ENCODE measurements at regions not wholly inside any gene's neighbourhood (a gene's known extent, or its start where the extent isn't known, plus 50 kb on each side); places are given as distances from the start of the nearest gene placed in this dataset.
"Not testable (repeated sequence)": the region's sequence is repeated elsewhere in the genome, so short reads cannot be mapped to it uniquely, and the experiment has no call there.

DNA sequence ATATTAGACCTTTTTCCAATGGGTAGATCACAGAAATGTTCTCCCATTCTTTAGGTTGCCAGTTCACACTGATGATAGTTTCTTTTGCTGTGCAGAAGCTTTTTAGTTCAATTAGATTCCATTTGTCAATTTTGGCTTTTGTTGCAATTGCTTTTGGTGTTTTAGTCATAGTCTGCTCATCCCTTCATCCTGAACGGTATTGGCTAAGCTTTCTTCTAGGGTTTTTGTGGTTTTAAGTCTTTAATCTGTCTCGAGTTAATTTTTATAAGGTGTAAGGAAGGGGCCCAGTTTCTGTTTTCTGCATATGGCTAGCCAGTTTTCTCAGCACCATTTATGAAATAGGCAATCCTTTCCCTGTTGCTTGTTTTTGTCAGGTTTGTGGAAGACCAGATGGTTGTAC lies 564.3 kb upstream of the ZNF337 start:
- H3K27me3 Mint-ChIP-seq (ENCODE audit: low read depth, unreplicated experiment); H3K4me3 Mint-ChIP-seq (ENCODE audit: unreplicated experiment); H2AFZ ChIP-seq (ENCODE audit: low read depth, low read length); H3K27ac ChIP-seq (ENCODE audit: low read depth, low read length); H3K4me1 ChIP-seq (ENCODE audit: insufficient read depth, low read length); H3K9ac ChIP-seq (ENCODE audit: low read length); H3K4me1 Mint-ChIP-seq (ENCODE audit: low read depth, unreplicated experiment); H3K9me3 ChIP-seq (ENCODE audit: insufficient read depth, low read depth, low read length); H3K4me3 ChIP-seq (ENCODE audit: insufficient read depth, low read depth, low read length); H3K4me2 ChIP-seq (ENCODE audit: low read length); H3K27me3 ChIP-seq (ENCODE audit: insufficient read depth, low read length); H3K9me3 Mint-ChIP-seq (ENCODE audit: unreplicated experiment); H3K36me3 Mint-ChIP-seq (ENCODE audit: low read depth, unreplicated experiment); H3K36me3 ChIP-seq (ENCODE audit: insufficient read depth, low read length); H3K27ac Mint-ChIP-seq (ENCODE audit: unreplicated experiment); H3K79me2 ChIP-seq (ENCODE audit: insufficient read depth, low read length); FAIRE-seq; H4K20me1 ChIP-seq (ENCODE audit: insufficient read depth, low read length); DNase-seq (ENCODE audit: low read depth): not testable (repeated sequence)

DNA sequence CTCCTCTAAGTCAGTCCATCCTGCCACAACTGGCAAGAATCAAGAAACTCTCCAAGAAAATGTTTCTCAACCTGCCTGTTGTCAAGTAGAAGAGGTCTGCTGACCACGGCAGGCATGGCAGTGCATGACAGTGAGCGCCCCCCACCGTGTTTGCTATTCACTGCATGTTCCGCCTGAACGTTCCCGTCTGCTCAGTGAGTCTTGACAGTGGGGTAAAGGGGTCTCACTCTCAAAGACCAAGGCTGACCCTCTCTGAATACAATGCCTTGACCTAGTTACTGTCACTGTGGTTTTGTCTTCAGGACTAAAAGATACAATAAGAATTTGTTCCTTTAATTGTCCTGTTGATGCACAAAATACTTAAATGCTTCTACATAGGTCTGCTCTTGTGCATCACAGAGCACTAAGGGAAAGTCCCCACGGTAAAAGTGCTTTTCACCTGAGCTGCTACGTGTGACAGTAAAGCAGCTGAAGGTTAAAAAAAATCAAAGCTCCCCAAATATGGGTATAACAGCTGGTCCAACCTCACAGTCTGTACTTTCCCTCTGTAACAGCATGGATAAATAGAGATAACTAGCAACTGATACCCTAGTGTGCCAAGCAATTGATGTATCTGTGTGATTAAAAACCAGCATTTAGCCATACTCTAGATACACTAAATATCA lies 555.8 kb upstream of the ZNF337 start:
- H3K4me1 Mint-ChIP-seq (ENCODE audit: low read depth, unreplicated experiment); H3K4me3 ChIP-seq (ENCODE audit: insufficient read depth, low read depth, low read length); H3K4me3 Mint-ChIP-seq (ENCODE audit: unreplicated experiment); H3K9me3 Mint-ChIP-seq (ENCODE audit: unreplicated experiment); H3K9ac ChIP-seq (ENCODE audit: low read length); H3K27ac ChIP-seq (ENCODE audit: low read depth, low read length); H4K20me1 ChIP-seq (ENCODE audit: insufficient read depth, low read length); FAIRE-seq; H3K4me1 ChIP-seq (ENCODE audit: insufficient read depth, low read length); H3K27me3 ChIP-seq (ENCODE audit: insufficient read depth, low read length); H2AFZ ChIP-seq (ENCODE audit: low read depth, low read length); H3K4me2 ChIP-seq (ENCODE audit: low read length); H3K79me2 ChIP-seq (ENCODE audit: insufficient read depth, low read length); H3K36me3 Mint-ChIP-seq (ENCODE audit: low read depth, unreplicated experiment); H3K36me3 ChIP-seq (ENCODE audit: insufficient read depth, low read length); H3K27ac Mint-ChIP-seq (ENCODE audit: unreplicated experiment); DNase-seq (ENCODE audit: low read depth); H3K9me3 ChIP-seq (ENCODE audit: insufficient read depth, low read depth, low read length); H3K27me3 Mint-ChIP-seq (ENCODE audit: low read depth, unreplicated experiment): not testable (repeated sequence)

DNA sequence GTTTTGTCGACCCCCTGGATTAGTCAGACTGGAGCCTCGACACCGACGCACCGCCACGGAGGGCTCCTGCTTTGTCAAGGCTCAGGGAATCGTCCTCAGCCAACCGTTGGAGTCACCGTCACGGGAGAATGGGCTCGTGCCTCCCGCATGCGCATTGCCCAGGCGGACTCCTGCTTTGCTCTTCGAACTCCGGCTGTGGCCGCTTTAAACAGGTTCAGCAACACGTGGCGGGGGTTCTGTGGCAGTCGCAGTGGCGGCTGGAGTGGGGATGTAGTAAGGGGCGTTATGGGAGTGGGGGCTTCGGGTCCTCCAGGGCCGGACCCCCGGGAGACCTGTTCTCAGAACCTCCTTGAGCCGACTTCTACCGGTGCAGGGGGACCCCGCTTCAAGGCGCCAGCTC lies 554.7 kb upstream of the ZNF337 start:
- not testable (repeated sequence) for H3K4me3 Mint-ChIP-seq (ENCODE audit: unreplicated experiment); H3K27ac Mint-ChIP-seq (ENCODE audit: unreplicated experiment); H2AFZ ChIP-seq (ENCODE audit: low read depth, low read length); FAIRE-seq; H3K27me3 ChIP-seq (ENCODE audit: insufficient read depth, low read length); H3K27me3 Mint-ChIP-seq (ENCODE audit: low read depth, unreplicated experiment); DNase-seq (ENCODE audit: low read depth); H3K36me3 Mint-ChIP-seq (ENCODE audit: low read depth, unreplicated experiment); H3K4me1 ChIP-seq (ENCODE audit: insufficient read depth, low read length); H3K9ac ChIP-seq (ENCODE audit: low read length); H3K9me3 ChIP-seq (ENCODE audit: insufficient read depth, low read depth, low read length); H3K27ac ChIP-seq (ENCODE audit: low read depth, low read length); H3K36me3 ChIP-seq (ENCODE audit: insufficient read depth, low read length); H3K4me2 ChIP-seq (ENCODE audit: low read length); H3K4me1 Mint-ChIP-seq (ENCODE audit: low read depth, unreplicated experiment); H4K20me1 ChIP-seq (ENCODE audit: insufficient read depth, low read length); H3K9me3 Mint-ChIP-seq (ENCODE audit: unreplicated experiment); H3K4me3 ChIP-seq (ENCODE audit: insufficient read depth, low read depth, low read length); H3K79me2 ChIP-seq (ENCODE audit: insufficient read depth, low read length)

DNA sequence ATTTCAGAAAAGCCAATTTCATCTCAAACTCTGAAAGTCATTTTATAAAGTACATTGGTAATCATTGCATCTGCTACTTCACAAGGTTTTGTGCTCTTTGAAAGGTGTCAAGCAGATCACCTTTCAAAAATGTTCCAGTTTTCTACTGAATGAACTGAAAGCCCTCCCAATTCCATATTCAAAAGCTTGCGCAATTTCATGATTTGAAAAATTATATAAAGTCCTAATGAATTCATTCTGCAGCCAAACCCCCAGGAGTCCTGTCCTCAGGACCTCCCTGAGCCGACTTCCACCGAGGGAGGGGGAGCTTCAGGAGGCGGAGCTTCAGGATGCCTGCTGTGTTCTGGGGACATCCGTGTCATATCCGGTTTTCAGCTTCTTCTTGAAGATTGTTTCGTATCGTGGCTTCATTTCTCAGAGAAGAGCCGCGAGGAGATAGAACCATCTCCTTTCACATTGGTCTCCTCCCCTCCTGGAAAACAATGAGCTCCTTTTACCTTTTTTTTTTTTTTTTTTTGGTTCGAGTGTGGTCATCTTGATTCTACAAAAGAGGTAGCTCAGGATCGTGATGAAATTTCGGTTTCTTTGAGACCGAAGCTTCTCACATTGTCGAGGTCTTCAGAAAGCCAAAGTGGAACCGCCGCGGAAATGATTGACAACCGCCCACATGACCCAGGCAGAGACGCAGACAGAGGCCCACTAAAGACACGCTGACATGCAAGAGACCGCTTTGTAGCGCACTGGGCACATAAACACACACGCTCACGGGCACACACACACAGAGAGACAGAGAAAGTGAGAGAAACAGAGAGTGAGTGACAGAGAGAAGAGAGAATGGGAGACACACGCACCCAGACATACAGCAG lies 553.8 kb upstream of the ZNF337 start:
- not testable (repeated sequence) for H3K9me3 ChIP-seq (ENCODE audit: insufficient read depth, low read depth, low read length); H2AFZ ChIP-seq (ENCODE audit: low read depth, low read length); H3K27me3 Mint-ChIP-seq (ENCODE audit: low read depth, unreplicated experiment); H4K20me1 ChIP-seq (ENCODE audit: insufficient read depth, low read length); H3K4me2 ChIP-seq (ENCODE audit: low read length); H3K9me3 Mint-ChIP-seq (ENCODE audit: unreplicated experiment); H3K4me3 Mint-ChIP-seq (ENCODE audit: unreplicated experiment); H3K36me3 Mint-ChIP-seq (ENCODE audit: low read depth, unreplicated experiment); H3K9ac ChIP-seq (ENCODE audit: low read length); H3K79me2 ChIP-seq (ENCODE audit: insufficient read depth, low read length); H3K36me3 ChIP-seq (ENCODE audit: insufficient read depth, low read length); H3K27ac ChIP-seq (ENCODE audit: low read depth, low read length); DNase-seq (ENCODE audit: low read depth); H3K27me3 ChIP-seq (ENCODE audit: insufficient read depth, low read length); FAIRE-seq; H3K4me1 ChIP-seq (ENCODE audit: insufficient read depth, low read length); H3K4me3 ChIP-seq (ENCODE audit: insufficient read depth, low read depth, low read length); H3K4me1 Mint-ChIP-seq (ENCODE audit: low read depth, unreplicated experiment)
- peak overlapping the region; percentile 50 for H3K27ac Mint-ChIP-seq (ENCODE audit: unreplicated experiment)
